Psoas muscle (tissue), 7 donors: ENCODE measurements at regions not wholly inside any gene's neighbourhood (a gene's known extent, or its start where the extent isn't known, plus 50 kb on each side); places are given as distances from the start of the nearest gene placed in this dataset.

ENCODE experiments used
- ATAC-seq, 4 donors: fragments of 200-7000 bp; cut with Tn5 transposase; one replicate each; pipeline ENCODE4 v1.9.1; 2020; ENCODE audit warnings: moderate library complexity in 3 of 4, mild to moderate bottlenecking in 2 of 4
- DNase-seq, 2 donors: peaks; one replicate each; pipeline ENCODE4 v3.0.0-alpha.2; 2020
- H3K27ac ChIP-seq: fragments of 200-600 bp; one replicate; pipeline ENCODE4 v1.8.0; 2022
- H3K27me3 ChIP-seq, 3 donors: fragments of 200-600 bp in 1 of 3; one replicate each; pipeline versions ENCODE4 v1.6.1 to v1.8.0; 2013 to 2022; ENCODE audit warnings: low read length in 2 of 3, mild to moderate bottlenecking in 2 of 3, moderate library complexity in 1 of 3; ENCODE audit not compliant: insufficient read depth in 3 of 3
- H3K36me3 ChIP-seq, 2 donors: fragments of 200-600 bp in 1 of 2; one replicate each; pipeline versions ENCODE4 v1.6.1 to v1.8.0; 2013 to 2022; ENCODE audit warnings: low read depth in 1 of 2, mild to moderate bottlenecking in 1 of 2, moderate library complexity in 1 of 2; ENCODE audit not compliant: insufficient read depth in 1 of 2
- H3K4me1 ChIP-seq: fragments of 200-600 bp; one replicate; pipeline ENCODE4 v1.8.0; 2022
- H3K4me3 ChIP-seq: fragments of 200-600 bp; one replicate; pipeline ENCODE4 v1.8.0; 2022; ENCODE audit warnings: mild to moderate bottlenecking
- H3K9me3 ChIP-seq: fragments of 200-600 bp; one replicate; pipeline ENCODE4 v1.8.0; 2022
- CTCF ChIP-seq: fragments of 200-600 bp; IDR thresholded peaks from one replicate; pipeline ENCODE4 v1.8.0; 2022; ENCODE audit warnings: antibody characterized with exemption
- WGBS, 3 donors: extraction: QIAGEN DNeasy Blood & Tissue Kit; methylation state at CpG; one replicate each; pipeline versions ENCODE4 v1.1.6 to v1.1.7; 2013; 5-methylcytosine and 5-hydroxymethylcytosine counted together
- intact Hi-C, 2 donors: fragments of 100-400 bp; cut with DNase I; formaldehyde crosslinking; loops; one replicate each; pipeline versions ENCODE4 v1.11.0 to v1.14.2; 2022
- donor health status: healthy with polysubstance abuse.
- donor health status: DM: no; HTN: no; CAD: no; lungs with moderate emphysema.
- donor health status: Bipolar disorder and iron deficiency.
- donor health status: healthy.
- donor health status: DM: yes; HTN: yes; CAD: no.
- donor health status: DM: no; HTN: no; CAD: no.
- donor health status: DM: yes; HTN: yes; CAD: no.

- intact Hi-C loops, result no loop called here
- Histone ChIP-seq H3K4me1 (no peaks in the 10 kb centered on the region), H3K4me3 (no peak overlapping the region), H3K9me3 (no peaks in the 10 kb centered on the region), H3K27me3 (no peaks in the 10 kb centered on the region), H3K36me3 (no peaks in the 10 kb centered on the region), H3K27ac (no peak overlapping the region)
- ATAC-seq (no peak), DNase-seq (no peak)
- no peak for TF ChIP-seq CTCF
- 94 to 100% (median 97%) methylated on average over 2 of the region's 2 CpGs for WGBS, 3 donors
These were observed 958.0 kb upstream of the MIR17HG start for GRCh38 chr13:90389537-90389936.

GRCh38 chr13:90393408-90393807, 954.1 kb upstream of the MIR17HG start:
- H3K9me3 ChIP-seq, result no peaks in the 10 kb centered on the region
- ATAC-seq, result no peak
- no peak overlapping the region for H3K27ac ChIP-seq
- no peak for DNase-seq
- no peaks in the 10 kb centered on the region for H3K4me1 ChIP-seq
- intact Hi-C loops, result no loop called here
- H3K36me3 ChIP-seq, result no peaks in the 10 kb centered on the region
- H3K4me3 ChIP-seq, result no peak overlapping the region
- H3K27me3 ChIP-seq, result no peaks in the 10 kb centered on the region
- TF ChIP-seq CTCF, result no peak

GRCh38 chr13:90395348-90395747, 952.1 kb upstream of the MIR17HG start:
- no peak for ATAC-seq
- no peaks in the 10 kb centered on the region for H3K36me3 ChIP-seq

GRCh38 chr13:90395846-90396245, 951.6 kb upstream of the MIR17HG start:
- intact Hi-C loops, result no loop called here
- H3K4me3 ChIP-seq, result no peak overlapping the region
- no peaks in the 10 kb centered on the region for H3K9me3 ChIP-seq
- H3K4me1 ChIP-seq, result no peaks in the 10 kb centered on the region
- H3K36me3 ChIP-seq, result no peaks in the 10 kb centered on the region
- 82 to 88% (median 87%) methylated on average over 3 of the region's 3 CpGs for WGBS, 3 donors
- ATAC-seq (no peak), DNase-seq (no peak)
- no peak overlapping the region for H3K27ac ChIP-seq
- H3K27me3 ChIP-seq, result no peaks in the 10 kb centered on the region
- TF ChIP-seq CTCF, result no peak

More at GRCh38 chr13:90395348-90395747, 952.1 kb upstream of the MIR17HG start:
- DNase-seq, result no peak
- intact Hi-C loops, result no loop called here
- Histone ChIP-seq H3K9me3 (no peaks in the 10 kb centered on the region), H3K4me3 (no peak overlapping the region), H3K27ac (no peak overlapping the region), H3K4me1 (no peaks in the 10 kb centered on the region), H3K27me3 (no peaks in the 10 kb centered on the region)
- TF ChIP-seq CTCF, result no peak

- TF ChIP-seq CTCF, result no peak
- Histone ChIP-seq H3K36me3 (no peaks in the 10 kb centered on the region), H3K9me3 (no peaks in the 10 kb centered on the region), H3K4me3 (no peak overlapping the region), H3K27ac (no peak overlapping the region), H3K4me1 (no peaks in the 10 kb centered on the region), H3K27me3 (no peaks in the 10 kb centered on the region)
- no peak for DNase-seq
- intact Hi-C loops, result no loop called here
- no peak for ATAC-seq
These were observed 951.2 kb upstream of the MIR17HG start for GRCh38 chr13:90396266-90396665.
